HK-2 (cell line): ENCODE measurements at regions not wholly inside any gene's neighbourhood (a gene's known extent, or its start where the extent isn't known, plus 50 kb on each side); places are given as distances from the start of the nearest gene placed in this dataset.

Experiments
- DNase-seq: peaks from one replicate; pipeline ENCODE4 v3.0.0-alpha.2; 2018; ENCODE audit not compliant: unreplicated experiment

DNA sequence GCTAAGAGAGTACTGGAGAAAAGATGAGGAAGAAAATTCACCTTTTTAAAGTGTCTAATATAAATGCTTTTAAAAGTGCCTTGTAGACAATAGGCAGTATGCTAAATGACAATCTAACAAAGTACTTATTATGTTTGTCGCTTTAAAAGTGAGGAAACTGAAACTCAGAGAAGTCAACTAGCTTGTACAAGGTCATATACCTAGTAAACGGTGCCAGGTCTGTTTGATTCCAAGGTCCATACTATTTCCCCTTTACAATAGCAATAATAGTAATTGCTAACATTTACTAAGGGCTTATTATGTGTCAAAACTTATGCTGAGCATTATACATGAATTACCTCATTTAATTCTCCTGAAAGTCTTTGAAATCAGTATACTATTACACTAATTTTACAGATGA is 328.6 kb upstream of the SLC24A2 start:
- DNase-seq: no peak

DNA sequence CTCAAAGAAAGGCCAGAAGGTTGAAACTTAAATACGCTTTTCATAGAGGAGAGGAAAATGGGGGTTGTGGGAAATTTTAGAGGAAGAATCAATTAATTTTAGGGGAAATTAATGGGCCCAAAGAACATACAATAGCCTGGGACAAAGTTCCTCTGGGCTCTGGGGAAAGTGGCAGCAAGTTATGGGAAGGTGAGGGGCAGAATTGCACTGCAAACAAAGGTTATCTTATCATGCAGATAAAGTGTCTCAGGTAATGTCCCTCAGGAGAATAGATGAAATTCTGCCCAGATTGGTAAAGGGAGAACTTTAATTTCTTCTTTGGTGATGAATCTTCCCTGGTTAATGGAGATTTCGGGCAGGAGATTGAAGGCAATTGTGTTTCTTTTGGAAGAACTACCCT is 326.1 kb upstream of the SLC24A2 start:
- no peak for DNase-seq

DNA sequence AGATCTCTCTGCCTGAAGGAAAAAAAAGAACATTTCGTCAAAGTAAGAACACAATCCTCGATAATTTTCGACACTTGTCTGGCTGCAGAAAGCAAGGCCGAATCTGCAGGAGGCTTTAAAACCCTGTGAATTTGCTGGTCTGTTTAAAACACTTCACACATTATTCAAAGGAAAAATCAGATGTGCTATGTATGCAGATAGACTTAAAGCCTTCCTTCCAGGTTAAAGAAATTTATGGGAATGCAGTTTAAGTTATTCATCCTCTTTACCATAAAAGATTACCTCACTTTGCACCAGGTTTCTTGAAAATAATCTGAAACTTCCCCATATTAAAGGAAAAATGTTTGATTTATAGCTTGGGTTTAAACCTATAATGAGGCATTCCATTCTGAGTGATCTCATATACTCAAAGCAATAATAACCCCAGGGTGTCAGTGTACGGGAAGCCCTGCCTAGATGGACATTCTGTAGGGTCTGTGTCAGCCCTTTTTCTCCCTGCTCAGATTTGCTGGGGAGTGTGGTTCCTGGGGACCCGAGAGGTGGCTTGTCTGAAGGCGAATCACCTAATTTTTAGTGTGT is 323.5 kb upstream of the SLC24A2 start:
- DNase-seq: no peak

DNA sequence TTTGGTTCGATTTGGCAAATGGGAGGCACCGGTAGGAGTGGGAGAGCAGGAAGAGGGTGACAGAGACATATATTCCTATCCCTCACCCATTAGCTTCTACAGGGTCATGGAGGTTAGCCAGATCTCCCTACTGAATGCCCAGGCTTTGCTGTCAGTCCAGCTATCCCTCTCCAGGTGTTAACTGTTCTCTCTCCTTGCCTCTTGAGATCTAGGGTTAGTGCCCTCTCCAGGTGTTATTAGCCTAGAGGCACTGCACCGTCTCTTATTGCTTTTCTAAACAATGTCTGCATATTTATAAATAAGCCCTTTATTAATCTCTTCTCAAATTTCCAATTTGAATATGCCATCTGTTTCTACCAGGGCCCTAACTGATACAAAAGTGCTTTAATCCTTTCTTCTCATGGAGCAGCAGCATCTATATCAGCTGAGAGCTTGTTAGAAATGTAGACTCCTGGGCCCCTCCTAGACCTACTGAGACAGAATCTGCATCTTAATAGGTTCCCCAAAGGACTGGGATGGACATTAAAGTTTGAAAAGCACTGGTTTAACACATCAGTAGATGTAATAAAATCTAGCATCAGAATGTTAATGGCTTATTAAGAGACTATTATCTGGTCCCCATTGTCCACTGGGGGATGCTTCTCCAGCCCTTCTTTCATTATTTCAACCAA is 322.5 kb upstream of the SLC24A2 start:
- DNase-seq: no peak

DNA sequence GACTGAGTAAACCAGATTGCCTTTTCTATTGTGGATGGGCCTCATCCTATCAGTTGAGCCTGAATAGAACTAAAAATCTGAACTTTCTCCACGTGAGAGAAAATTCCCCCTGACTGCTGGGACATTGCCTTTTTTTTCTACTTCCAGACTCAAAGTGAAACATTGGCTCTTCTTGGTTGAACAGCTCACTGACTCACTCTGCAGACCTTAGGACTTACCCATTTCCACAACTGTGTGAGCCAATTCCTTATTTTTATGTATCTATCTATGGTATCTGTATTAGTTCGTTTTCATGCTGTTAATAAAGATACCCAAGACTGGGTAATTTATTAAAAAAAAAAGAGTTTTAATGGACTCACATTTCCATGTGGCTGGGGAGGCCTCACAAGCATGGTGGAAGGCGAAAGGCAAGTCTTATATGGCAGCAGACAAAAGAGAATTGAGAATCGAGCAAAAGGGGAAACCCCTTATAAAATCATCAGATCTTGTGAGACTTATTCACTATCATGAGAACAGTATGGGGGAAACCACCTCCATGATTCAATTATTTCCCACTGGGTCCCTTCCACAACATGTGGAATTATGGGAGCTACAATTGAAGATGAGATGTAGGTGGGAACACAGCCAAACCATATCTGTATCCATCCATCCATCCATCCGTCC is 306.7 kb upstream of the SLC24A2 start:
- no peak for DNase-seq

DNA sequence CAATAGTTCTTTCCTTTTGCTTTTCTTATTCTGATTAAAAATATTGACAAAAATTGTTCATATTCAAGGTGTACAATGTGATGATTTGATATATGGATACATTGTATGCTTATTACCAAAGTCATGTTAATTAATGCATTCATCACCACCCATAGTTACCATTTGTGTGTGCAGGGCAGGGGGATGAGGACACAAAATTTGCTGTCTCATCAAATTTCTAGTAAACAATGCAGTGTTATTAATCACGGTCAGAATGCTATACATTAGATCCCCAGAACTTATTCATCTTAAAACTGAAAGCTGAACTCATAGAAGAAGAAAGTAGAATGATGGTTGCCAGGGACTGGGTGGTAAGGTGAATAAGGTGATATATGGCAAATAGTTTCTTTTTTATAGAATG is 303.7 kb upstream of the SLC24A2 start:
- DNase-seq: no peak

DNA sequence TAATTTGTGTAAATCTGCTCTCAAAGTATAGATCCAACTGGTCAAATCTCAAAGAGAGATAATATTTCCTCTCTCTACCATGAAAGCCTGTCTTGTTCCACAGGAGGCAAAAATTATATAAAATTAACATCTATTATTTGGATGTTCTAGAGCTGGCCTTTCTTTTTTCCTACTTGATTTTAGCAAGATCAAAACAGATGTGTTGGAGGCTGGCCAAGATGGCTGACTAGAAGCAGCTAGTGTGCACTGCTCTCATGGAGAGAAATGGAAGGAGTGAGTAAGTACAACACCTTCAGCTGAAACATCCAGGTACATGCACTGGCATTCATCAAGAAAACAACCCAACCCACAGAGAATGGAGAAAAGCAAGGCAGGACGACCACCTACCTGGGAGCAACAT is 298.6 kb upstream of the SLC24A2 start:
- DNase-seq: no peak

DNA sequence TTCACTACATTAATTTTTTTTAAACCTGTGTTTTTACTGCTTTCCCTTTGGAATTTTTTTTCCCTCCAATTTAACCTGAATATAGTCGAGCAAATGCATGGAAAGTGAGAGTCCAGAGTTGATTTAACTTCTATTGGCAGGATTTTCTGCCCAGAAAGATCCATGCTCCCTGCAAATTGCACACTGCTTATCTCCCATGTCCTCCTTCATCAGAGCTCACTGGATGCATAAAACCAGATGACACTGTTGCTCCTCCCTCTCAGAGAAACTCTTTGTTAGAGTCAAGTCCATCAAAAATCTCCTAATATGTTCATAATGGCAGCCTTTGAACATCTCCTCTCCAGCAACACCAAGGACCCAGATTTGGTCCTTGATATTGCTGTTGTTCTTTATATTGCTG is 297.0 kb upstream of the SLC24A2 start:
- no peak for DNase-seq

DNA sequence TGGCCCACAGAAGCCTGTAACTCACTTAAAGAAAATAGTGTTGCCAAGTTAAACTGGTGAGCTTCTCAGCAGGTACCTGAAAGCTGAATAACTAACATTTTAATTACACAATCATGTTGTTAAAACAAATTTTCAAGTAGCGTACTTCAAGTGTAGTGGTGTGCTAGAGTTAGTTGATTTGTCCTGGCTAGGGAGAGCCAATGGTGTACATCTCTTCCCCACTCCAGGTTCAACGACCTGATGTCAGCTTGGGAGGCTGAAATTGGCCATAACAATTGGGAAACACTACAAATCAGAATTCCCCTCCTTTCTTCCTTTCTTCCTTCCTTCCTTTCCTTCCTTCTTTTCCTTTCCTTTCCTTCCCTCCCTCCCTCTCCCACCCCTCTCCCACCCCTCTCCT is 295.3 kb upstream of the SLC24A2 start:
- DNase-seq: no peak

DNA sequence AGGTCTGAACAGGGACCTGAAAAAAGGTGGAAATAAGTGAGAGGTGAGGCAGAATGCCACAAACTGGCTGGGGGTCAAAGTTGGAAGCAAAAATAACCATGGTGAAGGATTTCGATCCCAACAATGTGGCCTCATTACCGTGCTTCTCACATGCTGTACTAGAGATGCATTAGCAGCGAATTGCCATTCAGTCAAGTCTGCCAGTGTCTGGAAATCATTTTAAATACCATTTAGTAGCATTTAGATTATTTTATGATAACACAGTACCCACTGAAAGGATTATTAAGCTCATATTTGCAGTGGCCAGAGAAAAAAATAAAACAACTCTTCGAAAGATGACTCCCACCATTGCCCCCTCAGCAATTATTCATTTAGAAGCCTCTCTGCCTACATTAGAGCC is 294.6 kb upstream of the SLC24A2 start:
- DNase-seq: no peak

DNA sequence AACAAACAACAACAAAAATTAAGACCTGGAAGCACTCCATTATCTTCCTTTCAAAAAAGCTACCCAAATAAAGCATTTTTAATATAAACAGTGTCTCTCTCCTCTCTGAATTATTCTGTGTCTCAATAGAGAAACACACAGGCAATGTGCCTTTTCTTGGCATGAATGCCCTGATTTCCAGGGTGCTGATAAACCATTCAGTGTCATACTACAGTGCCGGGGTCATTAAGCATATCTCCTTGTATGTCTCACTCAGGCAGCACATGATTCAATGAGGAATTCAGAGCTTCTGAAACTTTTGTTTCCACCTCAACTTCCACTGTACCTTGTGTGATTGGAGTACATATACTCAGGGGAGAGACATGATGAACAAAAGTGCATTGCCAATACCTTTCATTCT is 294.0 kb upstream of the SLC24A2 start:
- DNase-seq: no peak

DNA sequence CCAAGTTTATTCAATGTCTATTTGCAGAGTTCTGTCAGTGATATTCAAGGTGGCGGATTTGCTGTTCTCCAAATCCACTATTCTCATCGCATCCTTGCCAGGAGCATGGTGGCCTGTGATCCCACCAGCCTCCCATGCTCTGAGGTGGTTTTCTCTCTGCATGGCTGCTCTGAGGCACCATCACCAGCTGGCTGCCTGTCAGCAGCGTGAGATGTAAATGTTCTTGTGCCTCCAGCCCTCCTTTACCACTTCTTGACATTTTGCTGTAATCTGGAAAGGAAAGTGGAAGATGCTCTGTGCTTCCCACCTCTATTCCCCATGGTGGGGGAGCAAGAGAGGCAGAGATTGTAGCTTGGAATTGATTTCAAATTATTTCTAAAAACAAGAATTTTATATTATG is 293.6 kb upstream of the SLC24A2 start:
- no peak for DNase-seq

DNA sequence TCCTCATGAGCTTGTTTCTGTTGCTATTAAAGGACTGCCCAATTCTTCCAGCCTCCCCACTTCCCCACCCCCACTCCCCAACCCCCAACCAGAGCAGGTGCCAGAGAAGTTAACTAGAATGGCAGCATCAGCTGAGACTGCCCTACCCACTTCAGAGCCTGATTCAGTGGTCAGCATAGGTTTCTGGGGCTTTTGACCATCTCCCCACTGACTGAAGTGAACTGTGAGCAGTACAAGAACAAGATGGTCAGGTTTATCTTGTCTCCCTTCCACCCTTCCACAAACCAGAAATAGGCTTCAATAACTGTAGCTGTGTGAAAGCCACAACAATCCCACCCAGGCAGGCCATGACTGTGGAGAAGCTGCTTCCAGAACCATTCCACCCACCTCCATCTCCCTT is 289.4 kb upstream of the SLC24A2 start:
- DNase-seq: no peak

DNA sequence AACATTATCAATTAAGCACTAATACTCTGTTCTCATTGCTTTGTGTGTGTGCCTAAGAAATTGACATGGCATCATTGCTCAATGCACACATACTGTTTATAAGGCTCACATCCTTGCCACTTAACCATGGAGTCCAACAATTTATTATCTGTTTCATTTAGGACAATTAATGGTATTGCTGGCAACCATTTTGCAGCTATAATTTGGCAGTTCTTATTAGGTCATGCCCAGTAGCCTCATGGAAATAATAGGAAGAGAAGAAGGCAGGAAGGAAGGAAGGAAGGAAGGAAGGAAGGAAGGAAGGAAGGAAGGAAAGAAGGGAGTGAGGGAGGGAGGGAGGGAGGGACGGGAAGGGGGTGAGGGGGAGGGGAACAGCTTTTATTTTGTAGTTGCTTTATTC is 285.5 kb upstream of the SLC24A2 start:
- DNase-seq: no peak

DNA sequence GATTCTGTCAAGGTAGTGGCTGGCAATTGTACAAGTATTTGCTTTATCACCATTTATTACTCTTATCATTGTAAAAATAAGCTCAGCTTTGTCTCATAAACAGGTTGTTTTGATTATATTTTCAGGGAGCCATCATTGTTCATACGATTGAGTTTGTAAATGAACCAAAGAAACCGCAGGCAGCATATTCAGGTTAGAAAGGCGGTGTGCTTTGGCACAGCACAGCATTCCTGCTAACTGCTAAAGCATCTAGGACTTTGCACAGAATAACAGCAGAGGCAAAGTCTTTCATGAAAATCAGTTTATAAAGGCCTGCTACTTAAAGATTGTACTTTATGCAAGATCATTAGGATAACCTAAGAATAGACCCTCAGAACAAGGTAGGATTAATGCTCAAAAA is 281.5 kb upstream of the SLC24A2 start:
- DNase-seq: no peak

DNA sequence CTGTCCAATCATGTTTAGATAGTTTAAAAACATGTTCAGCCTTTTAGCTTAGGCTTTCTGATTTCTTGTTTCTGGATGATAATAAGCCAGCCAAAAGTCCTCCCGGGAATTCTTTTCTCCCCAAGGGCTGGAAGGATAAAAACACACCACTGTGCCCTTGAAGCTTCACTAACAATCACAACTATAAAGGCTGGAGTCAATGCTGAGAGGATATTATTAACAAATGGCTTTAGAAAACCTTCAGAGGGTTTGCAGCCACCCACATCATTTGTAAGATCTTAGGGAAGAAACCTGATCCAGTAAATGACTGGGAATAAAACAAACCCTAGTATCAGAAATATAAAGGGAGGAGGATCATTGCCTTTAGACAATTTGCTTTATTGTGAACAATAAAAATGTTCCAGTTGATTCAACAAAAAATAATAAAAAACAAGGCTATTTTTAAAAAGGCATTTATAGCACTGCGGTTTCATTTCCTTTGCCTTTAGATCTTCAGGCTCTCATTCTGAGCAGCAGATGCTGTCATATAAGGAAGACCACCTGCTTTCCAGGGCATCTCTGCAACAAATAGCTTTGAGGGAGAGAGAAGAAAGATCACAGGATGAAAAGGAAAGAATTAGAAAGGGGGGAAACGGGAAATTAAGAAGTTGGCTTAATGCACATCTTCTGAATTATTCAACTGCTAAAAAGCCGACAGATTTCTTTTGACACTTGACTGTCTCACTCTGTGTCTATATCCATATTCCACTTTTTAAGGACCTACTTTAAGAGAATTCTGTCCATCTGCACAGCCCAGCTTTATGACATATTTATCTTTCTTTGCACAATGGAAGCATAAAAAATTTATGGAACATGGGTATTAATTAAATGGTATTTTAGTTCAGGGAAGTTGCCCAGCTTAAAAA is 277.2 kb upstream of the SLC24A2 start:
- DNase-seq: no peak

DNA sequence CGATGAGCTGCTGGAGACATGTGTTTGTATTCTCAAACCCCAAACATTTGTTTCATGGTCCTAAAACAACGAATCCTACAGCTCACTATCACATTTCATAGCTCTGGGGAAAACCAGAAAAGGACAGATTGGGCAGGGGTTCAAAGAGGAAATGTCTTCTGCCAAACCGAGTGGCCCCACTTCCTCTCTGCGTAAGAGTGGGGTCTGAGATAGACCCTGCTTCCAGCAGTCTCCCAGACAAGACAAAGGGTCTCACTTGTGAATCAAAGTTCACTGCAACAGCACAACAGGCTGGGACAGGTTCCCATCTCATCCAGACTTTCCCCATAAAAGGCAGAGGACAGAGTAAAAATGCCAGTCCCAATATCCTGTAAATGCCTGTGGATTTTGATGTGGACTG is 276.2 kb upstream of the SLC24A2 start:
- no peak for DNase-seq

DNA sequence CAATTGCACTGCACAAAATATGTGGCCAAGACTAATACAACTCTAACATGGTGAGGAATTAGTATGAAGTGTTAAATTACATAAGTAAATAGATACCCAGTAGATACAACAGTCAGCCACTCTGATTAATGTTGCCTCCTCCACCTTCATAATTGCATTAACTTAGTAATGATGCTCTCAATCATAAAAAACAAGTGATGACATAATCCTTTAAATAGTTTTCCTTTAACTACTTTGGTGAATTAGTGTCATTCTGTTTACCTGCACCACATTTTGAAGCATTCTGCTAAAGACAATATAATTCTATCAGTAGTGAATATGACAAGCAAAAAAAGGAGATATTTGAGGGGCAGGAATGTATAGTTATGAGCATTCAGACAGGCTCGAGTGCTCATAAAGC is 265.9 kb upstream of the SLC24A2 start:
- no peak for DNase-seq

DNA sequence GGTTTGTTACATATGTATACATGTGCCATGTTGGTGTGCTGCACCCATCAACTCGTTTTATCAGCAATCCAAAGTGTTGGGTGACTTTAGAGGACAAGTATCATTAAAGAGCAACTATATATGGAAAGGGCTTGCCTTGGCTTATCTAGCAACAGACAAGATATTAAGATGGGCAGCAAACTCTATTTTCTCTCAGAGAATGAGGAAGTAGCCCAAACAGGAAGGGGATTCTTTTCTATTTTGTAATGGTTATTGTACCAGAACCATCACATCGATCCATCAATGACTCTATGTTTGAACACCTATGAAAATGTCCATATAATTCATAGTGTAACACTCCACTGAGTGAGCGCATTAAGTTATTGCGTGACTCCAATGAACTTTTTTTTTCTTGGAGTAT is 260.1 kb upstream of the SLC24A2 start:
- no peak for DNase-seq

DNA sequence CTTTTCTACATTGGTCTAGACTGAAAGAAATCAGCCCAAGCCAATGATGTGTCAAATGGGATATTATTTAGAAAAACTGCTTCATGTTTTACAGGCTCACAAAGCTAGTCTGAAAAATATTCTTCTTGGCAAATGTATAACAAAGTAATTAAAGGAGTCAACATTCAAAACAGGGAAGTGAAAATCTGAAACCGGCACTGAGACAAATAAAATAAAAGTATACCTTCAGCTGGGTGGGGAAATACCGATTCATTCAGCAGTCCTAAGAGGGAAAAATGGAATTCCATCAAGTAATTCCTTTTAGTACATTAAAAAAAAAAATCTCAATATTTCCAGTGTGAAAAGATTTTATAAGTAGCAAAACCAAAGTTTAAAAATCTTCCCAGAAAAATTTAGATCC is 259.6 kb upstream of the SLC24A2 start:
- no peak for DNase-seq

DNA sequence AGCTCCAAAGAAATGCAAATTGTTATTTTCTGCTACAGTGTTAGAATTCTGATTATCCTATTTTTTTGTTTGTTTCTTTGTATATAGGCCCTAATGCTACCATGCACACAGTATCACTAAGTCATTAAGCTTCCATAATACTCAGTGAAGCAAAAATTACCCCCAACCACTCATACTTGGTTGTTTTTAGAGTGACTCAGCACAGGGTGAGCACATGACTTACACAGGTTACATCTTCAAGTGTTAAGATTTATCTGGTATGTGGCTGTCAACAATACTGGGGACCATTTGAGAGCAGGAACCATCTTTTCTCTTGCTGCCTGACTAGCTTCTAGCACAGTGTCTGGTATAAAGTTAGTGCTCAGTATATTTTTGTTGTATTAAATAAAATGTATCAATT is 255.8 kb upstream of the SLC24A2 start:
- no peak for DNase-seq

DNA sequence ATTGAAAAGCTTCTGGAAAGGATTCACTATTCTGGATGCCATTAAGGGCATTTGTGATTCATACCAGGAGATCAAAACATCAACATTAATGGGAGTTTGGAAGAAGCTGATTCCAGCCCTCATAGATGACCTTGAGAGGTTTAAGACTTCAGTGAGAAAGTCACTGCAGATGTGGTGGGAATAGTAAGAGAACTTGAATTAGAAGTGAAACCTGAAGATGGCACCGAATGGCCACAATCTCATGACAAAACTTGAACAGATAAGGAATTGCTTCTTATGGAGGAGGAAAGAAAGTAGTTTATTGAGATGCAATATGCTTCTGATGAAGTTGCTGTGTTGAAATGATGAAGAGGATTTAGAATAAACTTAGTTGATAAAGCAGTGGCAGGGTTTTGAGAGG is 254.6 kb upstream of the SLC24A2 start:
- DNase-seq: no peak

DNA sequence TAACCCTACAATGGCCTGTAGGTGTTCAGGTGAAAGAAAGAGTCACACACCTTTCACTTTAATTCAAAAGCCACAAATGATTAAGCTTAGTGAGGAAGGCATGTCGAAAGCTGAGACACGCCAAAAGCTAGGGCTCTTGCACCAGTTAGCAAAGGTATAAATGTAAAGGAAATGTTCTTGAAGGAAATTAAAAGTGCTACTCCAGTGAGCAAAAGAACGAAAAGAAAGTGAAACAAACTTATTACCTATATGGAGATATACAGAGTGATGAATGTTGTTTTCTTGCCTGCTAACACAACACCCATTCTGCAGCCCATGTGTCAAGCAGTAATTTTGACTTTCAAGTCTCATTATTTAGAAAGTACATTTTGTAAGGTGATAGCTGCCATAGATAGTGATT is 254.2 kb upstream of the SLC24A2 start:
- DNase-seq: no peak
